ENCODE measurements at regions not wholly inside any gene's neighbourhood (a gene's known extent, or its start where the extent isn't known, plus 50 kb on each side); places are given as distances from the start of the nearest gene placed in this dataset.

- Histone ChIP-seq H3K9me3 (ENCODE audit: insufficient read depth, low read length) (no peaks in the 10 kb centered on the region), H3K4me3 (ENCODE audit: insufficient read depth, low read length, poor library complexity, severe bottlenecking) (no peak overlapping the region), H3F3A (ENCODE audit: insufficient read depth) (no peaks in the 10 kb centered on the region), H3K27me3 (ENCODE audit: low read length) (no peaks in the 10 kb centered on the region), H3K27ac (ENCODE audit: low read depth, low read length) (no peak overlapping the region), H2AFZ (ENCODE audit: low read depth, low read length, severe bottlenecking) (no peak overlapping the region), H3K9me2 (replicated peaks; ENCODE audit: insufficient read depth, low read length) (no peaks in the 10 kb centered on the region), H3K79me2 (ENCODE audit: insufficient read depth, low read length) (no peaks in the 10 kb centered on the region), H3K4me2 (ENCODE audit: low read depth, low read length, poor library complexity, severe bottlenecking) (no peak overlapping the region), H3K36me3 (ENCODE audit: low read length) (no peaks in the 10 kb centered on the region), H3K9ac (ENCODE audit: low read length) (no peak overlapping the region), H4K20me1 (ENCODE audit: low read depth, low read length) (no peaks in the 10 kb centered on the region)
- no peak for TF ChIP-seq EZH2phosphoT487 (conservative IDR thresholded peaks at IDR 0.05; ENCODE audit: low read length)
- TF ChIP-seq, protein P1, sequence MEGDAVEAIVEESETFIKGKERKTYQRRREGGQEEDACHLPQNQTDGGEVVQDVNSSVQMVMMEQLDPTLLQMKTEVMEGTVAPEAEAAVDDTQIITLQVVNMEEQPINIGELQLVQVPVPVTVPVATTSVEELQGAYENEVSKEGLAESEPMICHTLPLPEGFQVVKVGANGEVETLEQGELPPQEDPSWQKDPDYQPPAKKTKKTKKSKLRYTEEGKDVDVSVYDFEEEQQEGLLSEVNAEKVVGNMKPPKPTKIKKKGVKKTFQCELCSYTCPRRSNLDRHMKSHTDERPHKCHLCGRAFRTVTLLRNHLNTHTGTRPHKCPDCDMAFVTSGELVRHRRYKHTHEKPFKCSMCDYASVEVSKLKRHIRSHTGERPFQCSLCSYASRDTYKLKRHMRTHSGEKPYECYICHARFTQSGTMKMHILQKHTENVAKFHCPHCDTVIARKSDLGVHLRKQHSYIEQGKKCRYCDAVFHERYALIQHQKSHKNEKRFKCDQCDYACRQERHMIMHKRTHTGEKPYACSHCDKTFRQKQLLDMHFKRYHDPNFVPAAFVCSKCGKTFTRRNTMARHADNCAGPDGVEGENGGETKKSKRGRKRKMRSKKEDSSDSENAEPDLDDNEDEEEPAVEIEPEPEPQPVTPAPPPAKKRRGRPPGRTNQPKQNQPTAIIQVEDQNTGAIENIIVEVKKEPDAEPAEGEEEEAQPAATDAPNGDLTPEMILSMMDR (IDR thresholded peaks at IDR 0.05; ENCODE audit: insufficient read depth, low read length, poor library complexity, severe bottlenecking), result no peak
Measured at GRCh38 chr5:155625897-155626543, 612.5 kb downstream of the KIF4B start.

GRCh38 chr5:155626592-155626991 is 613.0 kb downstream of the KIF4B start:
- H3K9me2 ChIP-seq (replicated peaks; ENCODE audit: insufficient read depth, low read length), result no peaks in the 10 kb centered on the region
- no peak overlapping the region for H3K4me3 ChIP-seq (ENCODE audit: insufficient read depth, low read length, poor library complexity, severe bottlenecking)

GRCh38 chr5:155628346-155628745 is 614.8 kb downstream of the KIF4B start:
- Histone ChIP-seq H3K79me2 (ENCODE audit: insufficient read depth, low read length) (no peaks in the 10 kb centered on the region), H3K36me3 (ENCODE audit: low read length) (no peaks in the 10 kb centered on the region), H3K27me3 (ENCODE audit: low read length) (no peaks in the 10 kb centered on the region), H3K4me3 (ENCODE audit: insufficient read depth, low read length, poor library complexity, severe bottlenecking) (no peak overlapping the region), H2AFZ (ENCODE audit: low read depth, low read length, severe bottlenecking) (no peak overlapping the region), H3K27ac (ENCODE audit: low read depth, low read length) (no peak overlapping the region), H4K20me1 (ENCODE audit: low read depth, low read length) (no peaks in the 10 kb centered on the region), H3K9ac (ENCODE audit: low read length) (no peak overlapping the region), H3K9me3 (ENCODE audit: insufficient read depth, low read length) (no peaks in the 10 kb centered on the region), H3K9me2 (replicated peaks; ENCODE audit: insufficient read depth, low read length) (no peaks in the 10 kb centered on the region), H3F3A (ENCODE audit: insufficient read depth) (no peaks in the 10 kb centered on the region), H3K4me2 (ENCODE audit: low read depth, low read length, poor library complexity, severe bottlenecking) (no peak overlapping the region)
- TF ChIP-seq EZH2phosphoT487 (conservative IDR thresholded peaks at IDR 0.05; ENCODE audit: low read length), result no peak
- TF ChIP-seq, protein P1 (IDR thresholded peaks at IDR 0.05; ENCODE audit: insufficient read depth, low read length, poor library complexity, severe bottlenecking), result no peak

More at GRCh38 chr5:155626592-155626991, 613.0 kb downstream of the KIF4B start:
- TF ChIP-seq, protein P1 (IDR thresholded peaks at IDR 0.05; ENCODE audit: insufficient read depth, low read length, poor library complexity, severe bottlenecking), result no peak
- Histone ChIP-seq H2AFZ (ENCODE audit: low read depth, low read length, severe bottlenecking) (no peak overlapping the region), H3K36me3 (ENCODE audit: low read length) (no peaks in the 10 kb centered on the region), H3K27ac (ENCODE audit: low read depth, low read length) (no peak overlapping the region), H3K9me3 (ENCODE audit: insufficient read depth, low read length) (no peaks in the 10 kb centered on the region), H4K20me1 (ENCODE audit: low read depth, low read length) (no peaks in the 10 kb centered on the region), H3K9ac (ENCODE audit: low read length) (no peak overlapping the region), H3F3A (ENCODE audit: insufficient read depth) (no peaks in the 10 kb centered on the region), H3K4me2 (ENCODE audit: low read depth, low read length, poor library complexity, severe bottlenecking) (no peak overlapping the region), H3K79me2 (ENCODE audit: insufficient read depth, low read length) (no peaks in the 10 kb centered on the region), H3K27me3 (ENCODE audit: low read length) (no peaks in the 10 kb centered on the region)
